Left hindlimb (tissue), 1 donor: ENCODE measurements at regions not wholly inside any gene's neighbourhood (a gene's known extent, or its start where the extent isn't known, plus 50 kb on each side); places are given as distances from the start of the nearest gene placed in this dataset.

Experiments used
- DNase-seq: peaks from one replicate; pipeline ENCODE4 v3.0.0-alpha.2; 2018

DNA sequence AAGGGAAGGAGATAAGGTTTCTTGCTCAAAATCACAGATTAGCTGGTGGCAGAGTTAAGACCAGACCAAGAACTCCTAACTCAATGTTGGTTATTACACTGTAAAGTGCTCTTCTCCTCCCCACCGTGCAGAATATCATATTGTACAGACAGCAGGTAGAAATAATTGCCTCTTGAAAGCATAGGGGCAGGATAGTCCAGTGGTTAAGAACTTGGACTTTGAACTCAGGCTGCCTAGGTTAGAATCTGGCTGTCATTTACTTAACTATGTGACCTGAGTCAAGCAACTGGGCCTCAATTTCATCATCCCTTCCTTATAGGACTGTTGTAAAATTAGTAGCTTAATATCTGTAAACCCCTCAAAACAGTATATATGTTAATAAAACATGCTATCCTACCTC lies 114.9 kb upstream of the HIVEP3 start:
- DNase-seq, result no peak

- DNase-seq, result no peak
Observed at GRCh38 chr1:42017730-42018129, 99.0 kb upstream of the HIVEP3 start.

DNA sequence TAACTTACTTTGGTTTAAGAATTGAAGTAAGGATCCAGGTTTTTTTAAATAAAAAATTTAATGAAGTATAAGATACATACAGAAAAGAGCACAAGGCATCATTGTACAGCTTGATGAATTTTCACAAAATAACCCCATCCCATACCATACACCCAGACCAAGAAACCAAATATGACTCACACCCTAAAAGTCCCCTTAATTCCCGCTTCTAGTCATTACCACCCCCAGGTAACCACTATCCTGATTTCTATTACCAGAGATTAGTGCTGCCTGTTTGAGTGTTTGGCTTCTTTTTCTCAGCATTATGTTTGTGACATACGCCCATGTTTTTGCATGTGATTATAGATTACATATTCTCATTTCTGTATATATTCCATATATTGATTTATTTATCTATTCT lies 98.5 kb upstream of the HIVEP3 start:
- no peak for DNase-seq

- DNase-seq, result no peak
Observed at GRCh38 chr1:42014823-42015222, 96.1 kb upstream of the HIVEP3 start.

GRCh38 chr1:42013881-42014470 lies 95.3 kb upstream of the HIVEP3 start:
- no peak for DNase-seq

GRCh38 chr1:42012852-42013251 lies 94.1 kb upstream of the HIVEP3 start:
- no peak for DNase-seq

GRCh38 chr1:42010381-42010780 lies 91.7 kb upstream of the HIVEP3 start:
- DNase-seq, result no peak

- DNase-seq, result no peak
Observed at GRCh38 chr1:42008264-42008663, 89.5 kb upstream of the HIVEP3 start.

DNA sequence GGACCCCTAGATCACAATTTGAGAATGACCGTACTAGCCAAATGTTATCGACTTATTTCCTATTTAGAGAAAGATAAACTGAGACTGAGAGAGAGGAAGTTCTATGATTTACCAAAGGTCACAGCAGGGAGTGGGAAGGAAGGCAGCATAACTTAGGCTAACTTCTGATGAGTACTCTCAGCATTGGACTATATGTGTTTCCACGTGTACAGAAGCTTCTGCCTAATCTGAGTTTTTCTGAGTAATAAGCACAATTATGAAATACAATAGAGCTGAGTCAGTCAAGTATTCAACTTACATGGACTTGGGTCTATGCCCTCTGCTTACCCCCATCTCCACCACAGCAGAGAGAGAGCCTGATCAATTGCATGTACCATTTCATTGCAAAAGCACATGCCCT lies 88.1 kb upstream of the HIVEP3 start:
- no peak for DNase-seq

DNA sequence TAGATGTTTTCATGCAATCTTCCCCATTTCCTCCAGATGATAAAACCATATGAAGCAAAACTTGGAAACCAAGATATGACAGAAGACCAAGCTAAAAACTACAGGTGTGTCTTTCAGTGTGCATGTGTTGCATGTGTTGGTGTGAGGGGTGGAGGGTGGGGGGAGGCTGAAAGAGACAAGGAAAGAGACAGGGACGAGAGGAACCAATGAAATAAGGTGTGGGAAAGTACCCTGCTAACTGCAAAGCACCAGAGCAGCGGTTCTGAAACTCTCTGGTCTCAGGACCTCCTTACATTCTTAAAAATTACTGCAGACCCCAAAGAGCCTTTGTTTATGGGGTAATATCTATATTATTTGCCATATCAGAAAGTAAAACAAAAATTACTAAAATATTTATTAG lies 87.4 kb upstream of the HIVEP3 start:
- DNase-seq, result no peak

DNA sequence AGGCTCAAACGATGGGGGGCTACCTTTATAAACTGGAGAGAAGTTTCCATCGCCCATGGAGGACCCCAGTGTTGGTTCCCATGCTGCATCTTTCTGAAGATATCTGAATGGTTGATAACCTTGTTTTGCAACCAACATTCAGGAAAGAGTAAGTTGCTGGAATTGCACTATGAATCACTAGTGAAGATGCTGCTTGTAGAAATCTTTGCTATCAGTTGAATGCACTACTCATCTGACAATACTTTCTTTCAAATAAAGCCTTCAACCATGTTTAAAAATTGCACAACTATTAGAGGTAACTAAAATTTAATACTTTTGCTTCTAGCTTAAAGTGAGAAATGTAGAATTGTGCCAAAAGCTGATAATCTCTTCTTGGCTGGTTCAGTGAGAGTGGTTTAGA lies 86.8 kb upstream of the HIVEP3 start:
- no peak for DNase-seq

DNA sequence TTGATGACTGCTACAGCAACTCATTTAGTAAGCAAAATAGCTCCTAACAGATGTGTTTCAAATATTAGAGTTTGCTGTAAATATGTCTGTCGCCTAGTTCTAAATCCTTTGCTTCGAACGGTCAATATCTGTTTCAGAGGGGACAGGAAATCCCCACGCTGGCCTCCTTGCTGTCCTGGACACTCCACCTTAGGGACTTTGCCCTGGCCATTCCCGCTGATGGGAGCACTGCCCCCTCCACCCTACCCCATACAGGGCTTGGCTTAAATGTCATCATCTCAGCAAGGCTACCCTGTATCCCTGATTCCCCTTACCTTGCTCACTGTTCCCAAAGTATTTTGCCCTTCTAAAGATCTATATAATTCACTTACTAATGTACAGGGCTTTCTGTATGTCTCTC lies 86.1 kb upstream of the HIVEP3 start:
- DNase-seq, result no peak

GRCh38 chr1:42004322-42004721 lies 85.6 kb upstream of the HIVEP3 start:
- DNase-seq, result no peak

- DNase-seq, result no peak
Observed at GRCh38 chr1:42003433-42003832, 84.7 kb upstream of the HIVEP3 start.

DNA sequence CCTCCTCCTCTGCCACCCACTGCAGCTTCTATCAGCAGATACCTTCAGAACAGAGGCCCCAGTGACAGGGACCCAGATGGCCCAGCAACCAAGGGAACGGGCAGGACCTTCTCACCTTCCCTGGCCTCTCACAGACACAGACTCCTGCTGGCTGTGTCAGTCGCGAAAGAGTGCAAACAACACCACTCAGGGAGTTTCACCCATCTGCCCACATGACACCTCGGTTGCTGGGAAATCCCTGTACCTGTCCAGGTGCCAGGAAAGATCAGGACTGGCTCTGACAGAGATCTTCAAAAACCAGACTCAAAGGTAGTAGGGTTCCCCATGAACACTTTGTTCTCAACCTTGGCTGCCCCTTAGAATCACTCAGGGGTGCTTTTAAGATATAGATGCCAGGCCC lies 83.5 kb upstream of the HIVEP3 start:
- no peak for DNase-seq

GRCh38 chr1:42000766-42001165 lies 82.0 kb upstream of the HIVEP3 start:
- no peak for DNase-seq

- no peak for DNase-seq
Observed at GRCh38 chr1:41999884-42000283, 81.2 kb upstream of the HIVEP3 start.

DNA sequence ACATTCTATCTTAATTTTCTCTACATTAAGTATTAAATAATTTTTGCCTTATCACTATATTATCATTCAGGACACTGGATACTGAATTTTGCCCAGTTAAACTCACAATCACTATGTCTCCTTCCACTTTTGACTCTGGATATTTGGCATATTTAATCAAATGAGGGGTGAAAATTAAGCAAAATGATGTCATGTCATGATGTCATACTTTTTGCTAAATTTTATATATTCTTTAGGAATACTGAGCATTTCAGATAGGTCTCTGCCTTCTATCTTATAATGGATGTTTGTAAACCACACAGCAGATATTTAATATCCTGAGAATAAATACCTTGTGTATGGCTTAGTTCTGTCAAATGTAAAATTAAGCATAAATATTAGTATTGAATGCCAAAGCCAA lies 79.5 kb upstream of the HIVEP3 start:
- no peak for DNase-seq

GRCh38 chr1:41997153-41997552 lies 78.4 kb upstream of the HIVEP3 start:
- no peak for DNase-seq

DNA sequence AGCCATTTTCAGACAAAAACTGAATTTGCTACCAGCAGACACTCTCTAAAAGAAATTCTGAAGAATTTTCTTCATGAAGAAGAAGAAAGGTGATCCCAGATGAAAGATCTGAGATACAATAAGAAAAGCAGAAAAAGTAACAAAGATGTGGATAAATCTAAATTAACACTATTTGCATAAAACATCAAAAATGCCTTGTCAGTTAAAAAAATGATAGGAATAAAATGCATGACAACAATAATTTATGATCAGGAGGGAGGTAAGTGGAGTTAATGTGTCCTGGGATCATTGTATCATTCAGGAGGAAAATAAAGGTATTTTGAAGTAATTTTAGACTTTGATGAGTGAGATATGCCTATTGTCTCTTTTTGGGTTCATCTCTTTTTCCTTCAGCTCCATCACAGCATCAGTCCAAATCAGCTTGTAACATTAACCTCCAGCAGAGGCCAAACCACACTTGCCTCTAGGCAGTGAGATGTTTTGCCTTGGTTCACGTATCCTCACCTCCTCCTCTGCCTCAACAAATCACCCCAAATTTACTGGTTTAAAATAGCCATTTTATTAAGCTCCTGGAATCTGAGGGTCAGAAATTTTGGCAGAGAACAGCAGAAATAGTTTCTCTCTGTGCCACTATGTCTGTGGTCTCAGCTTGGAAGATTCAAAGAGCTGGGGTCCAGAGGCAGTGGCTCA lies 76.9 kb upstream of the HIVEP3 start:
- no peak for DNase-seq

DNA sequence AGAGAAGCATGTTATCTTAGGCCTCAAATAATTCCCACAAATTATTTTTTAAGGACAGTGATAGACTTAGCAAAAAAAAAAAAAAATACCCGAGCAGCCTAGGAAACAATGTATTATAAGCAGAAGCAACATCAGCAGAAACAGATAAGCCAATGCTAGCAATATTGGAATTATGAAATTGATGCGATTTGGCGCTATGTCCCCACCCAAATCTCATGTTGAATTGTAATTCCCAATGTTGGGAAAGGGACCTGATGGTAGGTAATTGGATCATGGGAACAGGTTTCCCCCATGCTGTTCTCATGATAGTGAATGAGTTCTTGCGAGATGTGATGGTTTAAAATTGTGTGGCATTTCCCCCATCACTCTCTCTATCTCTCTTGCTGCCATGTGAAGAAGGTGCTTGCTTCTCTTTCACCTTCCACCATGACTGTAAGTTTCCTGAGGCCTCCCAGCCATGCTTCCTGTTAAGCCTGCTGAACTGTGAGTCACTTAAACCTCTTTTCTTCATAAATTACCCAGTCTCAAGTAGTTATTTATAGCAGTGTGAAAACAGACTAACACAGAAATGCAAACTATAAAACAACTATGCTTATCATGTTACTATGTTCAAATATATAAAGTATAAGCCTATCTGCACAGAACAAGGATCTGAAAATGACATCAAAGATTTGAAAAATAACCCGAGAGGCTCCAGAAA lies 75.6 kb upstream of the HIVEP3 start:
- no peak for DNase-seq

GRCh38 chr1:41983451-41983850 lies 64.7 kb upstream of the HIVEP3 start:
- no peak for DNase-seq

- DNase-seq, result no peak
Observed at GRCh38 chr1:41981796-41982195, 63.1 kb upstream of the HIVEP3 start.

GRCh38 chr1:41980827-41981653 lies 62.3 kb upstream of the HIVEP3 start:
- DNase-seq, result no peak
